GDM1 (cell line): ENCODE measurements at regions not wholly inside any gene's neighbourhood (a gene's known extent, or its start where the extent isn't known, plus 50 kb on each side); places are given as distances from the start of the nearest gene placed in this dataset.
"Not testable (repeated sequence)": the region's sequence is repeated elsewhere in the genome, so short reads cannot be mapped to it uniquely, and the experiment has no call there.

Source experiments
- DNase-seq: peaks from one replicate; lab custom pipeline; 2025; lab: John Stamatoyannopoulos, UW

DNA sequence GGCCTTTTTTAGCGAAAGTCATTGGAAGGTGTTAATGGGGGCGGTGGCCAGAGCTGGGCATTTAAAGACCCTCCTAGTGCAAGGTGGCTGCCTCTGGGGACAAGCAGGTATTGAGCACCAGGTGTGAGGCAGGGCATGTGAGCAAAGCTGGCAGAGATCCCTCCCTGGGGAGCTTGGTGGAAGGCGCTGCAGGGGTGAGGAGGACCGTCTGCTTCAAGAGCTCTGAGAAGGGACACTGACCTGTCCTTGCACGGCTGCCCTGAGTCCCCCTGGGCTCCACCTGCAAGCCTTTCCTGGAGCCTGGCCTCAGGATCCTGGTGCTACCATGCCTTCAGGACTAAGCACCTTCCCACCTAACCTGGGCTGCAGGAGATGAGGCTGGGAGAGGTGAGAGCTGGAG, 127.0 kb upstream of the CIBAR2 start:
- DNase-seq = no peak

DNA sequence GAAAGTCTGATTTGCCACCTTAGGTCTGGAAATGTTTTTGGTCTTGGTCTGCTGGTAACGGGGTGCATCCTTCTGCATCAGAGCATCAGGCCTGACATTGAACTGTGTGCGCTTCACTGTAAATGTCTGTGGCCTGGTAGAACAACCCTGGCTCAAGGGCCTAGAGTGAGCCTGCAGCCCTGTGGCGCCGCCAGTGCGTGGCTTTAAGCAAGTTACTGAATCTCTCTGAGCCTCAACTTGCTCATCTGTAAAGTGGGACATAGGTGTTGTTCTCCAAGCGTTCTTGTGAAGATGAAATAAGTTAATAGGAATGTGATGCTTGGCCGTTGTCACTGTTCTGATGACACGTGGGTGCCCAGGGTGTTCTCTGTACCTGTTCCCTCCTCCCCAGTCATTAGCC, 127.6 kb upstream of the CIBAR2 start:
- DNase-seq = no peak

DNA sequence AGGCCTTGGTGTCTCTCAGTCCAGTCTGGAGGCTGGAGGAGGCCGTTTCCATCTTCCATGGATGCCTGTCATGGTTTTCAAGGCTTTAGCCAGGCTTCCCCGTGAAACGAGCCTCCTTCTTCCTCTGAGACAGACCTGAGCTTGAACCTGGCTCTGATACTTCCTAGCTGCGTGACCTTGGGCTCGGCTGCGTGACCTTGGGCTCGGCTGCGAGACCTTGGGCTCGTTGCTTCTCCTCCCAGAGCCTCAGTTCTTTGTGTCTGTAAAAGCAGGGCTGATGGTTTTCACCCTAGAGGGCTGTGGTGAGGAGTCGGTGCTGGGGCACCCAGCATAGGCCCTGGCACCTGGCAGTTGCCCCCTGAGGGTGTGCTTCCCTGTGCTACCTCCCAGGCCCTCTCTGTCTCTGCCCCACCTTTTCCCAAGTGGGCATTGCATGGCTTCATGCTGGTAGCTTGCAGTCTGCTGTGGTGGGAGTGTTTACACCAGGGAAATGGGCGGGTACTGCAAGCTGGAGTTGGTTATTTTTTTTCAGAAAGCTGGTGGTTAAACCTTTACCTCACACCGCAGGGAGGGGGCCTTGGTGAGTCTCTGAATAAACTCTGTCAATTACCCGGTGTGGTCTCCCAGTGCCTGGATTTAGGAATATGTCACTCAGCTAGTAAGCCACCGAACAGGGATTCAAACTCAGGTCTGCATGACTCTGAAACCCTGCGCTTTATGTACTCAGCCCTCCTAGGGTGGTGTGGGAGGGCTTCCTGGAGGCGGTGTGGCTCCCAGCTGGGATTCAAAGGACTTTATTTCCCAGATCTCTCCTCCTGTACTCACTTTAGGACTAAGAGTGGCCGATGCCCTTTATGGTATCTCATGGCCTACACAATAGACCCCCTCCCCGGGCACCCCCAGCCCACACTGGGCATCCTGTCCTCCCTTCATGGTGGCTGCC, 129.0 kb upstream of the CIBAR2 start:
- no peak for DNase-seq

DNA sequence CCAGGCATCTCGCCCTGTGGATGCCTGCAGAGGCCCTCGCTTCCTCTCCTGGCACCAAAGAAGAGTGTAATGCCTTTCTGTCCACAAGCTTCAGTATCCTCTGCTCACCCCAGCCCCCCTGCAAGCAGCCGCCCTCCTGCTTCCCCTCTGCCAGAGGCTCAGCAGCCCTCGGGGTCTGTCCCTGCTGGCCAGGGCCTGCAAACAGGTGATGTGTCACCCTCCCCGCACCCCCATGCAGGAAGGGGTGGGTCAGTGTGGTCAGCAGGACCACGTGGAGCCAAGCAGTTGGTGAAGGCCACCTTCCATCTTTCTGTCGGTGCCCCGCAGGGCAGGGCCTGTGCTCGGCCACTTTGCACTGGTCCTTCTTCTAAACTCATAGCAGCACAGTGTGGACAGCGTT, 129.9 kb upstream of the CIBAR2 start:
- no peak for DNase-seq

DNA sequence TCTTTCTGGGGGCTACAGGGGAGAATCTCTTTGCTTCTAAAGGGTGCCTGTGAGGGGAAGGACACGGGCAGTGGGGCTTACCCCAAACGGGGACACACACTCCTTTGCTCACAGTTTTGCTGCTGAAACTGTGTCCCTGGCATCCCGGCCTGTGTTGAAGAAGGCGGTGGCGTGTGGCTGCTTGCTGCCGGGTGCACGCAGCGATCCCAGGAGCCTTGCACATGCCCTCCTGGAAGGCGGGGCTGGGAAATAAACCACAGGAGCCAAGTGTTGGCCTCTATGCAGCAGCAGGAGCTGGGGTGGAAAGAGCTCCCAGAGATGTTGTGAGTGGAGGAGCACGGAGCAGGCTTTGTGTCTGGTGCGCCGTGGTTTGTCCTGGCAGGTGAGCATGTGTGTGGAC, 131.0 kb upstream of the CIBAR2 start:
- no peak for DNase-seq

DNA sequence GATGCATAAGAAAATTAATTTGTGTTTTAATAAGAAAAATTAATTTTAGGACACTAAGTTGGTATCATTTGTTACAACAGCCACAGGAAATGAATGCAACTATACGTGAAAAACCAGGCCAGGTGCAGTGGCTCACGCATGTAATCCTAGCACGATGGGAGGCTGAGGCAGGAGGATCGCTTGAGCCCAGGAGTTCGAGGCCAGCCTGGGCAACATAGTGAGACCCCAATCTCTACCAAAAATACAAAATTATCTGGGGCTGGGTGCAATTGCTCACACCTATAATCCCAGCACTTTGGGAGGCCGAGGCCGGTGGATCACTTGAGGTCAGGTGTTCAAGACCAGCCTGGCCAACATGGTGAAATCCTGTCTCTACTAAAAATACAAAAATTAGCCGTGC, 132.2 kb upstream of the CIBAR2 start:
- not testable (repeated sequence) for DNase-seq

DNA sequence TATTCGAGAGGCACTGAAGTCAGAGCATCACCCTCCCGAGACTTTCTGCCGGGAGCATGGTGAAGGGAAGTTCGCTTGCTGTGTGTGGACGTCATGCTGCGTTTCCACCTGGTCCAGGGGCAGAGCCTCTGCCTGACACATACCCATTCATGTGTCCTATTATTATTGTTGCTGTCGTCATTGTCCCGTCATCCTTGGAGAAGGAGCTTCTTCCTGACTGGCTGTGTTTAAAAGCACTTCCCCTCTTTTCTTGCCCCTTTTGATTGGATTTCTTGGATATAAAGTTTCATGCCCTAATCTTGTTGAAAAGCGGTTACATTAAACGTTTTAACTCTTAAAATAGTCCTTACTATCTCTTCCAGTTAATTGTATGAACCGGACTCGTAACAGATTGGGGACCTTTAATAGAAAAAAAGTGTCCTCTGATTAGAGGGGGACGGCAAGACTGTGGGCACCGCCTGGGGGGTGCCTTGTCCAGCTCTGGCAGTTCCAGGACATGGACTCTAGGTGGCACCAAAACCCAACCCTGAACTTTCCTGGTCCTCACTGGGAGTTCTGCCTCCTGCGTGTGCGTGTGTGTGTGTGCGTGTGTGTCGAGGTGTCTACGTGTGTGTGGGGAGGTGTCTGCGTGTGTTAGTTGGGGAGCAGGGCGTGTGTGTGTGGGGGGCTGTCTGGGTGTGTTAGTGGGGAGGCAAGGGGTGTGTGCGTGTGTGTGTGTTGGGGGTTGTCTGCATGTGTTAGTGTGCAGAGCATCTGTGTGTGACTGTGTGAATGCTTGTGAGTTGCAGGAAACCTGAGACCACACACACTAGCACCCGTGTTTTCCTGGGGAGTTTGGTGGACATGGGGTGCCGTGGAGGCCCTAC, 133.3 kb upstream of the CIBAR2 start:
- DNase-seq = peak; percentile 22

DNA sequence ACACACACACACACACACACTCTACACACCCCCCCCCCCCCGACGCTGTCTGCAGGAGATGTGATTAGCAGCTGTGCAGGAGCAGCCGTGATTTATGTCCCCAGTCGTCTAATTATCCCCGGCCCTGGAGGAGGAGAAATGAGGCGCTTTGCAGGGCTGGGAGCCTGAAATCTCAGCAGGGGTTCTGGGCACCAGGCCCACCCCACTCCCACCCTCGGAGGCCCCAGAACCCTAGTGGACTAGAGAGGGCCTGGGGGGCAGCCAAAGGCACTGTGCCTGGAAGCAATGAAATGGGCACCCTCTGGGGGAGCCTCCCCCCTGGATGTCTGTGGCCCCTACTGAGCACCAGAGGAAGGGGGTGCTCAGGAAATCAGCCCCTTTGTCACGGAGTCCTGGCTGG, 134.2 kb upstream of the CIBAR2 start:
- DNase-seq = no peak

DNA sequence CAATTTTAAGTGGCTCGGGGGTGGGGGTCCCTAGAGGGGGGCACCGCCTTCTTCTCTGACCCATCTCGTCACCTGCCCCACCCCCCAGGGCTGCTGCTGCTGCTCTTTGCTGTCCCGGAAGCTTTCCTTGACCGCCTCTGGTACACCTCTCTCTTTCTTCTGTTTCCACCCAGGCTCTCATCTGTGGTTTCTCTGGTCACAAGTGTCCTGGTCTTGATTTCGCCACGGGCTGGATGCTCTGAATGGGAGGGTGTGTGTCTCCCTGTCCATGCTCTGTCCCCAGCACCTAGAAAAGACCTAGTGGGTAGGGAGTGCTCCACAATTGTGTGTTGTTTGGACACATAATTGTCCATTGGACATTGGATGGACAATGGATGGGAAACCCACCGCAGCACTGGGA, 134.7 kb upstream of the CIBAR2 start:
- DNase-seq = no peak

DNA sequence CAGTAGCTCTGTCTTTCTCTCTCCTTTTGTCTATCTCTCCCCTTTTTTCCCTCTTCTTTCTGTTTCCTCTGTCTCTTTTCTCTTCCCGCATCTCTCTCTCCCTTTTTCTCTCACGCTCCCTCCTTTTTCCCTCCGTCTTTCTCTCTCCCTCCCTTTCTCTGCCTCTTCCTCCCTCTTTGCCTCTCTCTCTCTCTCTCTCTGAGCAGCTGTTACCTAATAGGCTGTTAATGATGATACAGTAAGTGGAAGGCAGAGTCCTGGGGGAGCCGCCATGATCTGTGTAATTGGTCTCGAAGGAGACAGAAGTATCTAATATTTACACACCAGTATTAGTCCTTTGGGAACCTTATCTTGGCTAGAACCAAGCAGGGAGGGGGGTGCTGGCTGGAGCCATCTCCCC, 136.1 kb upstream of the CIBAR2 start:
- DNase-seq = no peak

DNA sequence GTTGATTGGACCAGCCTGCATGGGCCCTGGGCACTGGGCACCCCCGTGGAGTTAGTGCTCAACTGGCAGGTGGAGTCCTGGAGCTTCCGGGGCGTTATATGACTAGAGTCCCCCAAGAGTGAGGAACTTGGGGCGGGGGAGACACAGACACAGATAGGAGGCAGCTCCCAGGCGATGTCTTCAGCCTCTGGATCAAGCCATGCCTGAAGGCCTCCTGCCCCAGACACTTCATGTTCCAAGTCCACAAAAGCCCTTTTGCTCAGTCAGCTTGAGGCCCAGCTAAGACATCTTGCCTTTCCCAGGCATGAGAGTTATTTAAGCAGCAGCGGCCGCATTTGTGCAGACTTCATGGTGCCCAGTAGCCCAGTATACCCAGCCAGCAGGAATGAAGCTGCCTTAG, 136.6 kb upstream of the CIBAR2 start:
- no peak for DNase-seq

DNA sequence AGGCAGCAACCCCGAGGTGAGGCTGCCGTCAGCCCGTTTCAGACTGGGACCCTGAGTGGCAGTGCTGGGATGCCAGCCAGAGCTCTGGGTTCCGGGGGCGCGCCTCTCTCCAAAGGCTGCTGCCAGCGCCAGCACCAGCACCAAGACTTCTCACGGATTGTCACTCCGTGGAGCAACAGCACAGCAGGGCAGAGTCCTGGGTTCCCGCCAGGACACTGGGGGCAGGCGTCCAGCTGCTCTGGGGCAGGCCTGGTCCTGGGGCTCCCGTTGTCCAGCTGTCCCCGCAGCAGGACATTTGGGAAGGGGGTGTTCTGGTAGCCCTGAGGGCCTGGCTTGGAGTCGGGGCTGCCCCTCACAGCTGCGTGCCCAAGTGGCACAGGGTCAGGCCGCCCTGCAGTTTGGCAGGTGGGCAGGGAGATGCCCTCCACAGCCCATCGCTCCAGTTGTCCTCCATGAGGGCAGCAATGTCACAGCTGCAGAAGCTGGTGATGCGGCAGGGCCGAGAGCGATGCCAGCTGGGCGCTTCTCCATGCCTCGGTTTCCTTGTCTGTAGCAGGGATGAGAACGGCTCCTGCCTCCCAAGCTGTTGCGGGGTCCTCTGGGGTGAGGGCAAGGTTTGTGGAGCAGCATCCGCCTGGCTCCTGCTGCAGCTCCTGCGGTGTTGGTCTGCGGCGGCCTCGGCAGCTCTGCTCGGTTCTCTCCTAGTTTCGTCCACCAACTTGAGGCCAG, 137.3 kb upstream of the CIBAR2 start:
- DNase-seq = no peak

DNA sequence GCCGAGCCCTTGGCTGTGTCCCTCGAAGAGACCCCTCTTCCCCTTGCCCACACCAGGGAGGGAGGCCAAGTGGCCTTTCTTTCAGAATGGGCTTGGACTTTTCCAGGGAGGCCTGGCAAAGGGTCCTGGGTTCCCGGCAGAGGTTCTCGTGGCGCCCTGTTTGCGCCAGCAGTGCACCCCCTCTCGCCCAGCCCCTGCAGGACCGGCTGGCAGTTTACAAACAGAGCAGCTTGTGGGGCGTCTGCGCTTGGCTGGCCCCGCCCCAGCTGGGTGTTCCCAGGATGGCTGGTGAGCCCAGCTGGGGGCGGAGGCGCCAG, 137.8 kb upstream of the CIBAR2 start:
- DNase-seq = no peak

DNA sequence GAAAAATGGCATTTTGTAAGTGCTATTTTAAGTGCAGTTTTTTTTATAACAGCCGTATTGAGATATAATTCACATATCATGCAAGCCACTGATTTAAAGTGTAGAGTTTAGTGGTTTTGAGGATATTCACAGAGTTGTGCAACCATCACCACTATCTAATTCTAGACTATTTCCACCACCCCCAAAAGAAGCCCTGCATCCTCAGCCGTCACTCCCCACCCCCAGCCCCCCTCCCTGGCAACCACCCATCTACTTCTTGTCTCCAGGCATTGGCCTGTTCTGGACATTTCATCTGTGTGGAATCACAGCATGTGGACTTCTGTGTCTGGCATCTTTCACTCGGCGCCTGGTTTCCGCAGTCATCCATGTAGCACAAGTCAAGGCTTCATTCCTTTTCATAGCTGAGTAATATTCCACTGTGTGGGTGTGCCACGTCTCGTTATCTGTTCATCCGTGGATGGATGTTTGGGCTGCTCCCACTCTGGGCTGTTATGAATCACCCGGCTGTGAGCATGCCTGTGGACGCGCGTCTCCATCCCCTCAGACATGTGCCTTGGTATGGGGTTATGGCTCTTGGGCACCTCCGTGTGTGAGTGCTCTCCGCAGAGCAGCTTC, 138.4 kb upstream of the CIBAR2 start:
- no peak for DNase-seq

DNA sequence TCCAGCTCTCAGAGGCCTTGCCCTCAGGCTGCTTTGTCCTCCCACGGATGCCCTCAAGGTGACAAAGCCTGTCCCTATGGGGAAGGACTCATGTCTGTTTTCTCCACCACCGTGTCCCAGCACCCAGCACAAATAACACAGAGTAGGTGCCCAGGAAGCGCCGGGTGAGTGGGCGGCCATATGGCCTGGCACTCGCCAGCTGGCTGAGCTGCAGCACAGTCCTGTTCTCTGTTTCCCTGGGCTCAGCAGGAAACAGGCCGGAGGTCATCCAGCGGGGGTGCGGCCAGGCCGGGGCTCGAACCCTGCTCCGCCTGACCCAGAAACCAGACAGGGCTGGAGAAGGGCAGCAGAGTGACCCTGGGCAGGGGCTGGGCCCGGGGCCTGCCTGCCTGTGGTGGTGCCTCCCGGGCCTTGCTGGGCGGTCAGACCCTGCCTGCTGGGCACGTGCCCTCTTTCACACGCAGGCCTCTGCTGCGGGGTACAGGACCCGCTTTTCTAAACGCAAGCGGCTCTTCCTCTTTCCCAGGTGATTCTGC, 139.0 kb upstream of the CIBAR2 start:
- DNase-seq = no peak

DNA sequence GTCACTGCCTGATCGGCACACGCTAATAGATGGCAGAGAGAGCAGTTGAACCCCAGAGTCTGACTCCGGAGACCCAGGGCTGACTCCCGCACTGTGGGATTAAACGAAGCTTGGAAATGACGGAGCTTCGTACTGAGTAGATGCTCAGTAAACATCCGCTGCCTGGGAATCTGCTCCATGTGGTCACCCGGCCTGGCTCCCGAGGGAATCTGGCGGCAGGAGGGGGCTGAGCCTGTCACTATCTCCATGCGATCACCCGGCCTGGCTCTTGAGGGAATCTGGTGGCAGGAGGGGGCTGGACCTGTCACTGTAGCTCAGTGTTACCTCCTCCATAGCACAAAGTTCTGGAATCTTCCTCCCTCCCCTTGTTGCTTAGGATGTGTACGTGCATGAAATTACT, 139.7 kb upstream of the CIBAR2 start:
- no peak for DNase-seq

DNA sequence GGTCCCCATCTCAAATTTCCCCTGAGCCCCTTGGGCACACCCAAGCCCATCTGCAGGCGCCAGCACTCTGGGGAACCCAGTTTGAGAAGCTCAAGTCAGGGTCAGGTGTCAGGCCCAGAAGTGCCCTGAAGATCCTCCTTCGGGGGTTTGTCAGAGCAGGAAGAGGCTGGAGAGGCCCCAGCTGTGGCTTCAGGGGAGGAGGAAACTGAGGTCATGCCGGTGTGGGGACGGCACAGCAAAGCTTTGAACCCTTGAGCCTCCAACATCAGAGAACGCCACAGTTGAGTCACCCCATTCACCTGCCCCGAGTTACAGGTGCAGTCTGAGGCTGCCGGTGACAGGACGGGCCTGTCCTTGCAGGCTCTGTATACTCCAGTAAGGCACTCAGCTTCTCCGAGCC, 140.2 kb upstream of the CIBAR2 start:
- DNase-seq = no peak

DNA sequence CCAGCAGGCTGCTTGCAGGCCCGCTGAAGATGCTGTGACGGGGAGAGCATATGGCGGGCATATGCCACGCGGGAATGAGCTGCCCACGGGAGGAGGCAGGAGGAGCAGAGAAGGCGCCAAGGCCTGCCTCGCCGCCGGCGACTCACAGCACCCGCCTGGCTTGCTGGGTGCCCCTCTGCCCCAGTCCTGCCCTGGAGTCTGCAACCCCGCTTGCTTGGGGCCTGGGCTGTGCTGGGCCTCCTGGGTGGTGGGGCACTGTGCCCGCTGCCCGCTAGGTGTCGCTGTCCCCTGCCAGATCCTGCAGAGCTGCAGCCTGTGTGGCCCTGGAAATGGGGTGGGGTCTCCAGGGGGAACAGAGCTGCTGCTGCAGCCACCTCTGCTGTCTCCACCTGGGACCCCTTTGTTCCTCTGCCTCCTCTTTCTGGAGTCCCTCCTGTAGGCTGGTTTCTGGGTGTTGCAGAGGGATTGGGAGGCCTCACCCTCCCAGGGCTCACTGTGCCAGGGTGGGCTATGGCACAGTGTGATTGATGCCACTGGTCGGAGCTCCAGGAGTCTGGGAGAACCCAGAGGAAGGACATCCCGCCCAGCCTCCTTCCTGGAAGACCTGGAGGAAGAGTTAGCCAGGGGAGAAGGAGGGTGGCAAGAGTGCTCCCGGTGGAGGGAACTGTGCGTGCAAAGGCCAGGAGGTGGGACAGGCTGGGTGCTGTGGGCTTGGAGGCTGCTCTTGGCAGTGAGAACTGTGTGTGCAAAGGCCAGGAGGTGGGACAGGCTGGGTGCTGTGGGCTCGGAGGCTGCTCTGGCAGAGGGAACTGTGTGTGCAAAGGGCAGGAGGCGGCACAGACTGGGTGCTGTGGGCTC, 141.0 kb upstream of the CIBAR2 start:
- DNase-seq = peak; percentile 6

DNA sequence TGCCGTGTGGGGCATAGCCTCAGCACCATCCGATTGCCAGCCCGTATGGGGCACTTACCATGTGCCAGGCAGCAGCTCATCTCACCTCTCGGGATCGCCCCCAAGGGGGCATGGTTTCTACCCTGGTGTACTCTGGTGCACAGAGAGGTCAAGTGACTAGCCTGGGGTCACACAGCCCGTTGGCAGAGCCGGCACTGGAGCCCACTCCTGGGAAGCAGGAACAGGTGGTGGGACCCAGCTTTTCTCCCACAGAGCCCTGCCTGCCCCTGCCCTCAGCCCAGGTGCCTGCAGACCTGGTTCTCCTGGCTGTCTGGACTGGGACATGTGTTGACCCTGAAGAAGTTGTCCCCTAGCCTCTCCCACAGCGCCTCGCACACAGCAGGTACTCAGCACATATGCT, 141.8 kb upstream of the CIBAR2 start:
- DNase-seq = no peak

DNA sequence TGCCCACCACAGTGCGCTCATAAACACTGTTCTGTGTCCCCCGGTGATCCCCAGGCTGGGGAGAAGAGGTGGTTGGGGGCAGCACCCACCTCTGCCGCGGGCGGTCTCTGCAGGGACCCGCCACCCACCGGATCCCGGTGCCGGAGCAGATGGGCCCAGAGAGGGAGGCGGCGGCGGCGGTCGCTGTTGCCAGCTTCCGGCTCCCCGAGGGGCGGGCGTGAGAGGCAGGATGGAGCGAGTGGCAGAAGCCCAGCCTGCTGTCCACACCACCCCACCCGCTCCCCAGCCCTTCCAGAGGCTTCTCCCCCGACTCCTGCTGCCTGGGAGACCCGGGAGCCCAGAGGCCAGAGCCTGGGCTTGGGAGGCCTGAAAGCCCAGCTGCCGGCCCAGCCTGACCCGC, 142.6 kb upstream of the CIBAR2 start:
- no peak for DNase-seq

DNA sequence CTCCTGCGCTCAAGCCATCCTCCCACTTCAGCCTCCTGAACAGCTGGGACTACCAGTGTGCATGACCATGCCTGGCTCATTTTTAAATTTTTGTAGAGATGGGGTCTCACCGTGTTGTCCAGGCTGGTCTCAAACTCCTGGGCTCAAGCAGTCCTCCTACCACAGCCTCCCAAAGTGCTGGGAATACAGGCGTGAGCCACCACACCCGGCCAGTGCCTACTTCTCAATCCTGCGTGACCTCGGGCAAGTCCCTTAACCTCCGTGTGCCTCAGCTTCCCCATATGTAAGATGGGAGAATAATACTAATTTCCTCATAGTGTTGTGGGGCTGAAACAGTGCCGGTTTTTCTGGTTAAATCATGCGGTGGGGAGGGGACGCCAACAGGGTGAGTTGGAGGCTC, 143.5 kb upstream of the CIBAR2 start:
- DNase-seq = no peak
